ENCODE measurements at regions not wholly inside any gene's neighbourhood (a gene's known extent, or its start where the extent isn't known, plus 50 kb on each side); places are given as distances from the start of the nearest gene placed in this dataset.

GRCh38 chrX:69072486-69073006 lies 92.7 kb downstream of the PJA1 start:
- no peaks in the 10 kb centered on the region for H3K36me3 ChIP-seq
- no peaks in the 10 kb centered on the region for H3K4me1 ChIP-seq
- H3K9me3 ChIP-seq: no peaks in the 10 kb centered on the region
- no peaks in the 10 kb centered on the region for H3K27me3 ChIP-seq
- no peak for DNase-seq
- H3K4me3 ChIP-seq: no peak overlapping the region
- no peak overlapping the region for H3K9ac ChIP-seq (ENCODE audit: low read depth in 2 of 2, low read length in 2 of 2)
- intact Hi-C loops (cut with DNase I): no loop called here
- no peak overlapping the region for H3K27ac ChIP-seq
- TF ChIP-seq, protein P1, sequence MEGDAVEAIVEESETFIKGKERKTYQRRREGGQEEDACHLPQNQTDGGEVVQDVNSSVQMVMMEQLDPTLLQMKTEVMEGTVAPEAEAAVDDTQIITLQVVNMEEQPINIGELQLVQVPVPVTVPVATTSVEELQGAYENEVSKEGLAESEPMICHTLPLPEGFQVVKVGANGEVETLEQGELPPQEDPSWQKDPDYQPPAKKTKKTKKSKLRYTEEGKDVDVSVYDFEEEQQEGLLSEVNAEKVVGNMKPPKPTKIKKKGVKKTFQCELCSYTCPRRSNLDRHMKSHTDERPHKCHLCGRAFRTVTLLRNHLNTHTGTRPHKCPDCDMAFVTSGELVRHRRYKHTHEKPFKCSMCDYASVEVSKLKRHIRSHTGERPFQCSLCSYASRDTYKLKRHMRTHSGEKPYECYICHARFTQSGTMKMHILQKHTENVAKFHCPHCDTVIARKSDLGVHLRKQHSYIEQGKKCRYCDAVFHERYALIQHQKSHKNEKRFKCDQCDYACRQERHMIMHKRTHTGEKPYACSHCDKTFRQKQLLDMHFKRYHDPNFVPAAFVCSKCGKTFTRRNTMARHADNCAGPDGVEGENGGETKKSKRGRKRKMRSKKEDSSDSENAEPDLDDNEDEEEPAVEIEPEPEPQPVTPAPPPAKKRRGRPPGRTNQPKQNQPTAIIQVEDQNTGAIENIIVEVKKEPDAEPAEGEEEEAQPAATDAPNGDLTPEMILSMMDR (IDR thresholded peaks at IDR 0.05): no peak

- no peak overlapping the region for H3K27ac ChIP-seq
- no peak overlapping the region for H3K9ac ChIP-seq (ENCODE audit: low read depth in 2 of 2, low read length in 2 of 2)
- no peak overlapping the region for H3K4me3 ChIP-seq
- TF ChIP-seq, protein P1 (IDR thresholded peaks at IDR 0.05): no peak
- DNase-seq: peak; percentile 25
- no peaks in the 10 kb centered on the region for H3K36me3 ChIP-seq
- H3K27me3 ChIP-seq: no peaks in the 10 kb centered on the region
- intact Hi-C loops (cut with DNase I): no loop called here
- no peaks in the 10 kb centered on the region for H3K4me1 ChIP-seq
- no peaks in the 10 kb centered on the region for H3K9me3 ChIP-seq
Observed at GRCh38 chrX:69070949-69071650, 94.2 kb downstream of the PJA1 start.

GRCh38 chrX:69069876-69070275 lies 95.4 kb downstream of the PJA1 start:
- no peaks in the 10 kb centered on the region for H3K27me3 ChIP-seq
- H3K27ac ChIP-seq: no peak overlapping the region
- H3K4me3 ChIP-seq: no peak overlapping the region
- H3K9ac ChIP-seq (ENCODE audit: low read depth in 2 of 2, low read length in 2 of 2): no peak overlapping the region
- no peaks in the 10 kb centered on the region for H3K4me1 ChIP-seq
- intact Hi-C loops (cut with DNase I): no loop called here
- TF ChIP-seq, protein P1 (IDR thresholded peaks at IDR 0.05): no peak
- DNase-seq: no peak
- no peaks in the 10 kb centered on the region for H3K9me3 ChIP-seq
- no peaks in the 10 kb centered on the region for H3K36me3 ChIP-seq

DNA sequence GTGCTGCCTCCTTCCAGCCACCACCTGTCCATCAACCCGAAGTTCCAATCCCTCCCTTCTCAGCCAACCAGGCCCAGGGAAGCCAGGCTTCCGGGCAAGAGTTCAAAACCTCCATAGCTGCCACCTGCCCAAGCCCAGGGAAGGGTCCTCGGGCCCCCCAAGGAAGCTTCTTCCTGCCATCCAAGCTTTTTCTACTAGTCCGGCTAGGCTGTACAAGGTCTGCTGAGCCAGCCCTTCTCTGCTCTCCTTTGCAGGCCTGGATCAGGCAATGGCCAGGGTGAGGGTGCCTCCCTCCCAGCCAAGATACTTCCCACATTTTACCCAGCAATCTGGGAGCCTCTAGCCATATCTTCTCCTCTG lies 96.2 kb downstream of the PJA1 start:
- intact Hi-C loops (cut with DNase I): no loop called here
- no peaks in the 10 kb centered on the region for H3K9me3 ChIP-seq
- H3K4me3 ChIP-seq: no peak overlapping the region
- DNase-seq: no peak
- H3K27ac ChIP-seq: no peak overlapping the region
- no peaks in the 10 kb centered on the region for H3K36me3 ChIP-seq
- H3K27me3 ChIP-seq: no peaks in the 10 kb centered on the region
- no peaks in the 10 kb centered on the region for H3K4me1 ChIP-seq
- TF ChIP-seq, protein P1 (IDR thresholded peaks at IDR 0.05): no peak
- no peak overlapping the region for H3K9ac ChIP-seq (ENCODE audit: low read depth in 2 of 2, low read length in 2 of 2)

GRCh38 chrX:69068301-69069085 lies 96.8 kb downstream of the PJA1 start:
- no peaks in the 10 kb centered on the region for H3K36me3 ChIP-seq
- H3K27ac ChIP-seq: no peak overlapping the region
- no peak overlapping the region for H3K4me3 ChIP-seq
- no peaks in the 10 kb centered on the region for H3K27me3 ChIP-seq
- no peak for DNase-seq
- intact Hi-C loops (cut with DNase I): no loop called here
- H3K9me3 ChIP-seq: no peaks in the 10 kb centered on the region
- H3K4me1 ChIP-seq: no peaks in the 10 kb centered on the region
- no peak overlapping the region for H3K9ac ChIP-seq (ENCODE audit: low read depth in 2 of 2, low read length in 2 of 2)
- TF ChIP-seq, protein P1 (IDR thresholded peaks at IDR 0.05): no peak

All from colonic mucosa (tissue), 4 donors.